SK-N-SH (cell line): ENCODE measurements at regions not wholly inside any gene's neighbourhood (a gene's known extent, or its start where the extent isn't known, plus 50 kb on each side); places are given as distances from the start of the nearest gene placed in this dataset.

Source experiments
- CTCF ChIA-PET: fragments of 300-600, 350-600 bp; formaldehyde crosslinking; extraction: SDS; loops from one replicate; lab custom pipeline; 2021; lab: Yijun Ruan, JAX
- POLR2A ChIA-PET: fragments of 350-600 bp; sonication (Branson Sonifier 250); formaldehyde crosslinking; extraction: SDS; loops from one replicate; lab custom pipeline; 2020; ENCODE audit warnings: antibody characterized with exemption, inconsistent platforms; lab: Yijun Ruan, JAX
- DNase-seq: peaks from one replicate; pipeline ENCODE4 v3.0.0; 2012
- H2AFZ ChIP-seq: fragments of 200-600 bp; sonication (generic); 2 replicates; pipeline ENCODE4 v1.8.1; 2016; ENCODE audit warnings: antibody characterized with exemption, mild to moderate bottlenecking, low read depth
- H3F3A ChIP-seq: fragments of 200-600 bp; sonication (generic); replicated peaks from 2 replicates; pipeline ENCODE3; 2016; ENCODE audit warnings: antibody characterized with exemption, mild to moderate bottlenecking; ENCODE audit not compliant: insufficient read depth
- H3K27ac ChIP-seq, 2 experiments: fragments of 200-500 bp in 1 of 2; fragments of 200-600 bp in 1 of 2; sonication (Bioruptor generic) in 1 of 2; sonication (generic), shearing (Covaris generic) in 1 of 2; 2 replicates each; pipeline versions ENCODE4 v1.5.1 to v1.6.1; 2014 to 2016; ENCODE audit warnings: low read depth in 2 of 2, inconsistent platforms in 1 of 2, low read length in 1 of 2, mild to moderate bottlenecking in 1 of 2, mixed read lengths in 1 of 2
- H3K27me3 ChIP-seq: fragments of 200-600 bp; sonication (generic), shearing (Covaris generic); 2 replicates; pipeline ENCODE4 v1.6.1; 2016; ENCODE audit warnings: mixed run types; ENCODE audit not compliant: insufficient read depth
- H3K36me3 ChIP-seq, 2 experiments: fragments of 200-500 bp in 1 of 2; fragments of 200-600 bp in 1 of 2; sonication (Bioruptor generic) in 1 of 2; sonication (generic) in 1 of 2; replicated peaks in 1 of 2; 2 replicates each; pipeline versions ENCODE3 to v1.5.1; 2014 to 2016; ENCODE audit warnings: low read length in 1 of 2, mild to moderate bottlenecking in 1 of 2; ENCODE audit not compliant: insufficient read depth in 2 of 2, control insufficient read depth in 1 of 2
- H3K4me1 ChIP-seq, 2 experiments: fragments of 200-500 bp in 1 of 2; fragments of 200-600 bp in 1 of 2; sonication (Bioruptor generic) in 1 of 2; sonication (generic), shearing (Covaris generic) in 1 of 2; 2 replicates each; pipeline versions ENCODE4 v1.5.1 to v1.6.1; 2014 to 2016; ENCODE audit warnings: low read depth in 1 of 2, low read length in 1 of 2, mixed run types in 1 of 2; ENCODE audit not compliant: insufficient read depth in 2 of 2, control insufficient read depth in 1 of 2
- H3K4me2 ChIP-seq: fragments of 200-600 bp; sonication (generic), shearing (Covaris generic); 2 replicates; pipeline ENCODE4 v1.6.1; 2017; ENCODE audit warnings: mixed run types
- H3K4me3 ChIP-seq, 2 experiments: fragments of 200-500 bp in 1 of 2; fragments of 200-600 bp in 1 of 2; sonication (Bioruptor generic) in 1 of 2; sonication (generic), shearing (Covaris generic) in 1 of 2; 2 replicates each; pipeline versions ENCODE4 v1.5.1 to v1.8.1; 2014 to 2016; ENCODE audit warnings: low read depth in 2 of 2, inconsistent platforms in 1 of 2, low read length in 1 of 2, mild to moderate bottlenecking in 1 of 2, mixed read lengths in 1 of 2, moderate library complexity in 1 of 2
- H3K79me2 ChIP-seq: fragments of 200-600 bp; sonication (generic); 2 replicates; pipeline ENCODE4 v1.8.1; 2017; ENCODE audit warnings: mild to moderate bottlenecking; ENCODE audit not compliant: insufficient read depth
- H3K9ac ChIP-seq: fragments of 200-600 bp; sonication (generic); 2 replicates; pipeline ENCODE4 v1.6.1; 2017; ENCODE audit warnings: mixed run types
- H3K9me2 ChIP-seq: fragments of 200-600 bp; sonication (generic); 2 replicates; pipeline ENCODE4 v1.6.1; 2017; ENCODE audit warnings: mixed run types
- H3K9me3 ChIP-seq: fragments of 200-600 bp; sonication (generic); 2 replicates; pipeline ENCODE4 v1.6.1; 2017; ENCODE audit warnings: mixed run types, mild to moderate bottlenecking, moderate library complexity
- H4K20me1 ChIP-seq: fragments of 200-600 bp; sonication (generic); 2 replicates; pipeline ENCODE4 v1.6.1; 2017; ENCODE audit warnings: mild to moderate bottlenecking, mixed run types; ENCODE audit not compliant: insufficient read depth
- CHD2 ChIP-seq: fragments of 150-350 bp; IDR thresholded peaks from 2 replicates; pipeline ENCODE4 v1.6.1; 2018; ENCODE audit warnings: low read length; ENCODE audit not compliant: partially characterized antibody
- EZH2phosphoT487 ChIP-seq: fragments of 200-600 bp; sonication (generic); IDR thresholded peaks from 2 replicates; pipeline ENCODE4 v1.6.1; 2017; ENCODE audit warnings: low read depth, mixed run types, mild to moderate bottlenecking, antibody characterized with exemption, moderate library complexity, borderline replicate concordance
- FOXJ3 ChIP-seq: sonication (generic); formaldehyde crosslinking; IDR thresholded peaks from 2 replicates; pipeline ENCODE4 v1.5.1; 2020; ENCODE audit warnings: mild to moderate bottlenecking, missing genetic modification reagents
- FOXM1 ChIP-seq: IDR thresholded peaks from 2 replicates; pipeline ENCODE4 v1.4.0; 2012; ENCODE audit warnings: low read depth, mild to moderate bottlenecking
- IRF3 ChIP-seq: fragments of 150-350 bp; IDR thresholded peaks from 2 replicates; pipeline ENCODE4 v1.6.1; 2016; ENCODE audit warnings: mild to moderate bottlenecking, low read depth, low read length
- MAX ChIP-seq: IDR thresholded peaks from 2 replicates; pipeline ENCODE4 v1.4.0; 2012; ENCODE audit warnings: low read depth
- MXI1 ChIP-seq: IDR thresholded peaks from 2 replicates; pipeline ENCODE4 v1.6.1; 2012; ENCODE audit warnings: mild to moderate bottlenecking, low read depth, low read length, improper control_type of control experiment
- NFIC ChIP-seq: IDR thresholded peaks from 2 replicates; pipeline ENCODE4 v1.4.0; 2012; ENCODE audit warnings: borderline replicate concordance
- NRF1 ChIP-seq: IDR thresholded peaks from 2 replicates; pipeline ENCODE4 v1.6.1; 2012; ENCODE audit warnings: low read depth, mild to moderate bottlenecking, low read length
- PBX3 ChIP-seq: IDR thresholded peaks from 2 replicates; pipeline ENCODE4; 2012
- RCOR1 ChIP-seq: fragments of 150-350 bp; IDR thresholded peaks from 2 replicates; pipeline ENCODE4 v1.6.1; 2017; ENCODE audit warnings: antibody characterized with exemption, low read length
- REST ChIP-seq: IDR thresholded peaks from 2 replicates; pipeline ENCODE4 v1.6.1; 2012; ENCODE audit warnings: mild to moderate bottlenecking, low read depth, low read length, moderate library complexity
- SMC3 ChIP-seq: IDR thresholded peaks from 2 replicates; pipeline ENCODE4 v1.6.1; 2012; ENCODE audit warnings: low read depth, low read length, improper control_type of control experiment
- YY1 ChIP-seq: IDR thresholded peaks from 2 replicates; pipeline ENCODE4 v1.4.0; 2012; ENCODE audit warnings: low read depth, mild to moderate bottlenecking
- WGBS: methylation state at CpG from one replicate; pipeline ENCODE4 v1.1.6; 2017; ENCODE audit warnings: low lambda C conversion rate; 5-methylcytosine and 5-hydroxymethylcytosine counted together

- no peak for TF ChIP-seq NFIC
- TF ChIP-seq YY1 = no peak
- no peak for TF ChIP-seq MAX
- no peak for TF ChIP-seq MXI1
- TF ChIP-seq IRF3 = no peak
- TF ChIP-seq EZH2phosphoT487 = no peak
- no peak for TF ChIP-seq FOXM1
- no peaks in the 10 kb centered on the region for H3K79me2 ChIP-seq
- DNase-seq = no peak
- no peaks in the 10 kb centered on the region for H3K9me2 ChIP-seq
- no peak overlapping the region for H3K4me3 ChIP-seq
- H3F3A ChIP-seq = no peaks in the 10 kb centered on the region
- WGBS = 85% methylated on average over 6 of the region's 6 CpGs
- H3K9ac ChIP-seq = no peak overlapping the region
- H3K4me2 ChIP-seq = no peak overlapping the region
- H2AFZ ChIP-seq = no peak overlapping the region
- no peaks in the 10 kb centered on the region for H3K27me3 ChIP-seq
- ChIA-PET POLR2A (no interaction called here), CTCF (interaction anchor here (1.1 kb wide), 1 partner anchor 36 kb away, joined by 4 read pairs; no protein-coding TSS in a partner anchor)
- no peaks in the 10 kb centered on the region for H3K36me3 ChIP-seq
- H3K9me3 ChIP-seq = no peaks in the 10 kb centered on the region
- H3K4me1 ChIP-seq = peaks cover 0 to 3% of the 10 kb centered on the region in 2 experiments; a peak in 1 of 4 replicates
- no peak overlapping the region for H3K27ac ChIP-seq
- H4K20me1 ChIP-seq = no peaks in the 10 kb centered on the region
Observed at GRCh38 chr5:158351485-158352125, 492.7 kb upstream of the CLINT1 start.

- DNase-seq = peak; percentile 15
- TF ChIP-seq REST (no peak), SMC3 (no peak), YY1 (no peak), PBX3 (no peak), CHD2 (no peak), FOXJ3 (CRISPR knock-in tag) (no peak), RCOR1 (no peak), NRF1 (no peak)
- Histone ChIP-seq H3K4me3 (no peak overlapping the region), H3K27ac (no peak overlapping the region; a peak in 1 of 4 replicates), H3K9me2 (no peaks in the 10 kb centered on the region), H2AFZ (no peak overlapping the region), H3K27me3 (no peaks in the 10 kb centered on the region), H3K9me3 (no peaks in the 10 kb centered on the region), H3K36me3 (no peaks in the 10 kb centered on the region), H3K9ac (no peak overlapping the region), H4K20me1 (no peaks in the 10 kb centered on the region), H3K4me2 (no peak overlapping the region), H3K4me1 (peaks cover 0 to 3% of the 10 kb centered on the region in 2 experiments; a peak in 1 of 4 replicates), H3F3A (no peaks in the 10 kb centered on the region), H3K79me2 (no peaks in the 10 kb centered on the region)
- ChIA-PET POLR2A (no interaction called here), CTCF (interaction anchor here (1.3 kb wide), 1 partner anchor 10 kb away, joined by 3 read pairs; no protein-coding TSS in a partner anchor)
- WGBS = 15% methylated on average over 6 of the region's 6 CpGs
Observed at GRCh38 chr5:158349987-158350386, 491.0 kb upstream of the CLINT1 start.
